ENCODE measurements at regions not wholly inside any gene's neighbourhood (a gene's known extent, or its start where the extent isn't known, plus 50 kb on each side); places are given as distances from the start of the nearest gene placed in this dataset.

DNA sequence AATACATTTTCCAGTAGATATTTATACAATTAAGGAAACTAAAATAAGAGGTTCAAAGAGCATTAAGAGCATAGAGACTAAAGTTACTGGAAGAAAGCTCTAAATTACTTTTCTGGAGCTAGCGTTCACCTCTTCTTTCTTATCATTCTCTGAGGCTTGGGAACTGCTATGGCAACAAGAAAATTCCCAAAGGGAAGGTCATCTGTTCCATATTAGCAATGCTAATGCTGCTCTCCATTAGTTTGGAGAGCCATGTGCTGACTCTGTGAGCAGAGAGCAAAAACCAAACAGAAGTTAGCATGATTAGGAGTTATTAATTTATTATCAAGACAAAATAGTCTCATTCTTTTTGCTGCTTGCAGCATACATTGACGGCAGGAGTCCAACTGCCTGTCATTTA, 143.1 kb upstream of the SLC16A7 start:
- Histone ChIP-seq H3K79me2 (ENCODE audit: insufficient read depth, low read depth, low read length) (no peaks in the 10 kb centered on the region), H3K27ac (ENCODE audit: low read depth, low read length, poor library complexity, severe bottlenecking) (no peak overlapping the region), H3K4me1 (ENCODE audit: insufficient read depth, low read length, poor library complexity, severe bottlenecking) (no peaks in the 10 kb centered on the region), H3K9me3 (ENCODE audit: low read length) (no peaks in the 10 kb centered on the region), H3K36me3 (ENCODE audit: insufficient read depth, low read length) (no peaks in the 10 kb centered on the region), H3K4me2 (ENCODE audit: low read length) (no peak overlapping the region), H2AFZ (ENCODE audit: low read length) (no peak overlapping the region), H4K20me1 (ENCODE audit: insufficient read depth, low read length) (no peaks in the 10 kb centered on the region), H3K9me2 (ENCODE audit: insufficient read depth, low read length) (no peaks in the 10 kb centered on the region), H3K4me3 (ENCODE audit: low read depth, low read length, poor library complexity, severe bottlenecking) (no peak overlapping the region)
- intact Hi-C loops (cut with micrococcal nuclease; ENCODE audit: unreplicated experiment), result no loop called here
- BruUV-seq (replicated peaks), result no TSS peak
- ChIA-PET CTCF (ENCODE audit: unreplicated experiment) (no interaction called here), POLR2A (no interaction called here)
- DNase-seq (ENCODE audit: low spot score), result no peak
- TF ChIP-seq, protein P1, sequence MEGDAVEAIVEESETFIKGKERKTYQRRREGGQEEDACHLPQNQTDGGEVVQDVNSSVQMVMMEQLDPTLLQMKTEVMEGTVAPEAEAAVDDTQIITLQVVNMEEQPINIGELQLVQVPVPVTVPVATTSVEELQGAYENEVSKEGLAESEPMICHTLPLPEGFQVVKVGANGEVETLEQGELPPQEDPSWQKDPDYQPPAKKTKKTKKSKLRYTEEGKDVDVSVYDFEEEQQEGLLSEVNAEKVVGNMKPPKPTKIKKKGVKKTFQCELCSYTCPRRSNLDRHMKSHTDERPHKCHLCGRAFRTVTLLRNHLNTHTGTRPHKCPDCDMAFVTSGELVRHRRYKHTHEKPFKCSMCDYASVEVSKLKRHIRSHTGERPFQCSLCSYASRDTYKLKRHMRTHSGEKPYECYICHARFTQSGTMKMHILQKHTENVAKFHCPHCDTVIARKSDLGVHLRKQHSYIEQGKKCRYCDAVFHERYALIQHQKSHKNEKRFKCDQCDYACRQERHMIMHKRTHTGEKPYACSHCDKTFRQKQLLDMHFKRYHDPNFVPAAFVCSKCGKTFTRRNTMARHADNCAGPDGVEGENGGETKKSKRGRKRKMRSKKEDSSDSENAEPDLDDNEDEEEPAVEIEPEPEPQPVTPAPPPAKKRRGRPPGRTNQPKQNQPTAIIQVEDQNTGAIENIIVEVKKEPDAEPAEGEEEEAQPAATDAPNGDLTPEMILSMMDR (conservative IDR thresholded peaks at IDR 0.05; ENCODE audit: low read length), result no peak
- no peak for TF ChIP-seq EZH2phosphoT487 (IDR thresholded peaks at IDR 0.05; ENCODE audit: borderline replicate concordance, low read depth, low read length)

DNA sequence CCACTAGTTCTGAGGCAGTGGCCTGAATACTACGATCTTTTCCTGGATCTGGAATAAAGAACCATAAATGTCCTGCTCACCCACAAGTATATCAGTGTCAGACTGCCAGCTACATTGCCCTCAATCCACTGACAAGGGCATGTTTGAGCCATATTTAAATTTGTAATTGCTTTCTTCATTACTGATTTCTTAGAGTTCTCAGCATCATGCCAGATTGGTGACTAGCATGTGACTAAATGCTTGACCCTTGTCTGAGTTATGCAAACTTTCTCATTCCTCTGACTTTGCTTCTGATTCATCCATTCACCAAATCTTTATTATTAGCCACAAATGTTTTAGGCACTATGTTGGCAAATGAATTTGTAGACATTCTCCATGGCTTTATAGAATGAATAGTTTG, 143.6 kb upstream of the SLC16A7 start:
- Histone ChIP-seq H4K20me1 (ENCODE audit: insufficient read depth, low read length) (no peaks in the 10 kb centered on the region), H3K4me2 (ENCODE audit: low read length) (no peak overlapping the region), H3K36me3 (ENCODE audit: insufficient read depth, low read length) (no peaks in the 10 kb centered on the region), H3K4me1 (ENCODE audit: insufficient read depth, low read length, poor library complexity, severe bottlenecking) (no peaks in the 10 kb centered on the region), H3K9me2 (ENCODE audit: insufficient read depth, low read length) (no peaks in the 10 kb centered on the region), H3K79me2 (ENCODE audit: insufficient read depth, low read depth, low read length) (no peaks in the 10 kb centered on the region), H3K4me3 (ENCODE audit: low read depth, low read length, poor library complexity, severe bottlenecking) (no peak overlapping the region), H3K9me3 (ENCODE audit: low read length) (no peaks in the 10 kb centered on the region), H2AFZ (ENCODE audit: low read length) (no peak overlapping the region), H3K27ac (ENCODE audit: low read depth, low read length, poor library complexity, severe bottlenecking) (no peak overlapping the region)
- TF ChIP-seq, protein P1 (conservative IDR thresholded peaks at IDR 0.05; ENCODE audit: low read length), result no peak
- no peak for TF ChIP-seq EZH2phosphoT487 (IDR thresholded peaks at IDR 0.05; ENCODE audit: borderline replicate concordance, low read depth, low read length)
- BruUV-seq (replicated peaks), result no TSS peak
- DNase-seq (ENCODE audit: low spot score), result no peak
- ChIA-PET CTCF (ENCODE audit: unreplicated experiment) (no interaction called here), POLR2A (no interaction called here)
- intact Hi-C loops (cut with micrococcal nuclease; ENCODE audit: unreplicated experiment), result no loop called here

DNA sequence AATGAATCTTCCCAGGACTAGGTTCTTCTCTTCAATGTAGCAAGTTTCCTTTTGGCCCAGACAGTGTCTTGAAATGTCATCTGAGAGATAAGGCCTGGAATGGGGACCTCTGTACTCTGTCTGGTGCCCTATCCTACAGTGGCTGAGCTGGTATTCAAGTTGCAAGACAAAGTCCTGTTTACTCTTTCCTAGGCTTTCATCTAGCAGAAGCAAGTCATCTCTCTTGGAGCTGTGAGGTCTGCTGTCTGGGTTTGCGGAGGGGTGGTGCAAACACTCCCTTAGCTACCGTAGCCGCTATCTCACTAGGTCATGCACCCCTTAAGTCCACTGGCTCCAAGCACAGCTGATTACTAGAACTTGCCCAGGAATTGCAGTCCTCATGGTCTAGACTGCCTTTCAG, 149.7 kb upstream of the SLC16A7 start:
- POLR2A ChIA-PET, result interaction anchor here (0.6 kb wide), 1 partner anchor 11 kb away, joined by 3 read pairs; no protein-coding TSS in a partner anchor
- Histone ChIP-seq H2AFZ (ENCODE audit: low read length) (no peak overlapping the region), H3K27ac (ENCODE audit: low read depth, low read length, poor library complexity, severe bottlenecking) (no peak overlapping the region), H3K4me3 (ENCODE audit: low read depth, low read length, poor library complexity, severe bottlenecking) (no peak overlapping the region), H4K20me1 (ENCODE audit: insufficient read depth, low read length) (no peaks in the 10 kb centered on the region), H3K4me2 (ENCODE audit: low read length) (no peak overlapping the region), H3K9me2 (ENCODE audit: insufficient read depth, low read length) (no peaks in the 10 kb centered on the region), H3K4me1 (ENCODE audit: insufficient read depth, low read length, poor library complexity, severe bottlenecking) (no peaks in the 10 kb centered on the region), H3K79me2 (ENCODE audit: insufficient read depth, low read depth, low read length) (no peaks in the 10 kb centered on the region), H3K36me3 (ENCODE audit: insufficient read depth, low read length) (no peaks in the 10 kb centered on the region), H3K9me3 (ENCODE audit: low read length) (no peaks in the 10 kb centered on the region)
- DNase-seq (ENCODE audit: low spot score), result no peak
- intact Hi-C loops (cut with micrococcal nuclease; ENCODE audit: unreplicated experiment), result no loop called here
- no TSS peak for BruUV-seq (replicated peaks)
- CTCF ChIA-PET (ENCODE audit: unreplicated experiment), result no interaction called here
- no peak for TF ChIP-seq EZH2phosphoT487 (IDR thresholded peaks at IDR 0.05; ENCODE audit: borderline replicate concordance, low read depth, low read length)
- TF ChIP-seq, protein P1 (conservative IDR thresholded peaks at IDR 0.05; ENCODE audit: low read length), result no peak
